Trophoblast cell (in vitro differentiated cells and primary cell): ENCODE measurements at regions not wholly inside any gene's neighbourhood (a gene's known extent, or its start where the extent isn't known, plus 50 kb on each side); places are given as distances from the start of the nearest gene placed in this dataset.

ENCODE experiments used
- DNase-seq, 2 donors: peaks; one replicate each; pipeline ENCODE4 v3.0.0-alpha.2; 2016
- H2AFZ ChIP-seq: 2 replicates; pipeline ENCODE4 v1.6.1; 2013; ENCODE audit warnings: low read length, moderate library complexity, mild to moderate bottlenecking; ENCODE audit not compliant: insufficient read depth, poor library complexity
- H2AK5ac ChIP-seq: 2 replicates; pipeline ENCODE4 v1.6.1; 2013; ENCODE audit warnings: mild to moderate bottlenecking, low read length
- H2BK120ac ChIP-seq: 2 replicates; pipeline ENCODE4 v1.6.1; 2013; ENCODE audit warnings: low read length, mild to moderate bottlenecking, moderate library complexity; ENCODE audit not compliant: insufficient read depth, poor library complexity
- H2BK12ac ChIP-seq: 2 replicates; pipeline ENCODE4 v1.6.1; 2013; ENCODE audit warnings: mild to moderate bottlenecking, low read length, moderate library complexity
- H2BK5ac ChIP-seq: 2 replicates; pipeline ENCODE4 v1.6.1; 2013; ENCODE audit warnings: low read length, low read depth, moderate library complexity, mild to moderate bottlenecking; ENCODE audit not compliant: poor library complexity
- H3K14ac ChIP-seq: 2 replicates; pipeline ENCODE4 v1.6.1; 2013; ENCODE audit warnings: mild to moderate bottlenecking, low read length
- H3K18ac ChIP-seq: 2 replicates; pipeline ENCODE4 v1.6.1; 2013; ENCODE audit warnings: mild to moderate bottlenecking, low read length
- H3K23ac ChIP-seq: 2 replicates; pipeline ENCODE4 v1.6.1; 2013; ENCODE audit warnings: low read length
- H3K27ac ChIP-seq: 2 replicates; pipeline ENCODE4 v1.5.1; 2013; ENCODE audit warnings: low read depth, mild to moderate bottlenecking, inconsistent platforms, low read length, moderate library complexity
- H3K27me3 ChIP-seq: 2 replicates; pipeline ENCODE4 v1.6.1; 2013; ENCODE audit warnings: inconsistent platforms, mild to moderate bottlenecking, low read length, moderate library complexity; ENCODE audit not compliant: insufficient read depth
- H3K36me3 ChIP-seq, 2 experiments: 1 replicate in 1 of 2; 2 replicates in 1 of 2; pipeline ENCODE4 v1.6.1; 2013; ENCODE audit warnings: low read length in 2 of 2, mild to moderate bottlenecking in 2 of 2, moderate library complexity in 1 of 2; ENCODE audit not compliant: insufficient read depth in 2 of 2, control insufficient read depth in 1 of 2
- H3K4ac ChIP-seq: 2 replicates; pipeline ENCODE4 v1.6.1; 2013; ENCODE audit warnings: low read depth, mild to moderate bottlenecking, low read length, moderate library complexity
- H3K4me1 ChIP-seq, 2 experiments: 1 replicate in 1 of 2; 2 replicates in 1 of 2; pipeline ENCODE4 v1.6.1; 2013; ENCODE audit warnings: low read length in 2 of 2, mild to moderate bottlenecking in 2 of 2, moderate library complexity in 1 of 2; ENCODE audit not compliant: insufficient read depth in 2 of 2, control insufficient read depth in 1 of 2
- H3K4me2 ChIP-seq: 2 replicates; pipeline ENCODE4 v1.6.1; 2013; ENCODE audit warnings: inconsistent platforms, mild to moderate bottlenecking, low read length, moderate library complexity
- H3K4me3 ChIP-seq: 2 replicates; pipeline ENCODE4 v1.5.1; 2013; ENCODE audit warnings: mild to moderate bottlenecking, low read depth, low read length, inconsistent platforms
- H3K79me1 ChIP-seq: one replicate; pipeline ENCODE4 v1.6.1; 2013; ENCODE audit warnings: low read length
- H3K79me2 ChIP-seq: 2 replicates; pipeline ENCODE4 v1.6.1; 2013; ENCODE audit warnings: low read length, mild to moderate bottlenecking; ENCODE audit not compliant: control insufficient read depth, insufficient read depth, poor library complexity
- H3K9ac ChIP-seq: 2 replicates; pipeline ENCODE4 v1.6.1; 2013; ENCODE audit warnings: mild to moderate bottlenecking, low read length
- H3K9me3 ChIP-seq: 2 replicates; pipeline ENCODE4 v1.6.1; 2013; ENCODE audit warnings: low read depth, mild to moderate bottlenecking, control low read depth, inconsistent platforms, low read length; ENCODE audit not compliant: insufficient read depth
- H4K12ac ChIP-seq: 2 replicates; pipeline ENCODE4 v1.6.1; 2013; ENCODE audit warnings: low read depth, mild to moderate bottlenecking, low read length, moderate library complexity
- H4K8ac ChIP-seq: 2 replicates; pipeline ENCODE4 v1.6.1; 2013; ENCODE audit warnings: low read depth, mild to moderate bottlenecking, low read length, moderate library complexity
- H4K91ac ChIP-seq: one replicate; pipeline ENCODE4 v1.6.1; 2013; ENCODE audit warnings: low read depth, mild to moderate bottlenecking, low read length, moderate library complexity
- WGBS: extraction: QIAGEN DNeasy Blood & Tissue Kit; methylation state at CpG from one replicate; pipeline ENCODE4 v1.1.7; 2013; ENCODE audit warnings: missing lambda C conversion rate; ENCODE audit not compliant: insufficient read length, insufficient coverage; ENCODE audit errors: extremely low coverage; 5-methylcytosine and 5-hydroxymethylcytosine counted together

- H3K27me3 ChIP-seq: no peaks in the 10 kb centered on the region
Observed at GRCh38 chr2:239787538-239788050, 237.5 kb downstream of the NDUFA10 start.

GRCh38 chr2:239786791-239787190 lies 238.4 kb downstream of the NDUFA10 start:
- H3K27ac ChIP-seq: no peak overlapping the region

More at GRCh38 chr2:239787538-239788050, 237.5 kb downstream of the NDUFA10 start:
- H4K8ac ChIP-seq: no peak overlapping the region
- no peak for DNase-seq
- H3K27ac ChIP-seq: no peak overlapping the region
- H4K12ac ChIP-seq: no peak overlapping the region
- H2BK12ac ChIP-seq: no peak overlapping the region
- H2AK5ac ChIP-seq: no peak overlapping the region
- no peak overlapping the region for H3K18ac ChIP-seq
- H3K4ac ChIP-seq: no peak overlapping the region
- H2BK120ac ChIP-seq: no peak overlapping the region
- no peaks in the 10 kb centered on the region for H3K79me2 ChIP-seq
- H2BK5ac ChIP-seq: no peak overlapping the region
- H3K79me1 ChIP-seq: no peaks in the 10 kb centered on the region
- no peaks in the 10 kb centered on the region for H3K4me1 ChIP-seq
- H4K91ac ChIP-seq: no peak overlapping the region
- no CpG with 5 or more reads among the region's 6 CpGs for WGBS
- H3K4me3 ChIP-seq: no peak overlapping the region
- no peak overlapping the region for H3K14ac ChIP-seq
- no peak overlapping the region for H3K23ac ChIP-seq
- no peaks in the 10 kb centered on the region for H3K36me3 ChIP-seq
- no peak overlapping the region for H3K9ac ChIP-seq
- H2AFZ ChIP-seq: no peak overlapping the region
- H3K9me3 ChIP-seq: peaks cover 2% of the 10 kb centered on the region
- no peak overlapping the region for H3K4me2 ChIP-seq

GRCh38 chr2:239781454-239781853 lies 243.7 kb downstream of the NDUFA10 start:
- Histone ChIP-seq H3K4me1 (no peaks in the 10 kb centered on the region), H2BK120ac (no peak overlapping the region), H3K27ac (no peak overlapping the region), H3K14ac (no peak overlapping the region), H3K18ac (no peak overlapping the region), H3K79me1 (no peaks in the 10 kb centered on the region), H4K12ac (no peak overlapping the region), H3K4ac (no peak overlapping the region), H3K4me3 (no peak overlapping the region), H2BK12ac (no peak overlapping the region), H2AFZ (no peak overlapping the region), H3K9me3 (peaks cover 17% of the 10 kb centered on the region), H4K91ac (no peak overlapping the region), H4K8ac (no peak overlapping the region), H3K36me3 (no peaks in the 10 kb centered on the region), H3K23ac (no peak overlapping the region), H3K4me2 (no peak overlapping the region), H3K9ac (no peak overlapping the region), H2BK5ac (no peak overlapping the region), H2AK5ac (no peak overlapping the region), H3K79me2 (no peaks in the 10 kb centered on the region), H3K27me3 (no peaks in the 10 kb centered on the region)
- no peak for DNase-seq
- no CpG with 5 or more reads among the region's 5 CpGs for WGBS

More at GRCh38 chr2:239786791-239787190, 238.4 kb downstream of the NDUFA10 start:
- Histone ChIP-seq H4K12ac (no peak overlapping the region), H3K9ac (no peak overlapping the region), H2BK120ac (no peak overlapping the region), H3K14ac (no peak overlapping the region), H3K9me3 (peaks cover 2% of the 10 kb centered on the region), H4K91ac (no peak overlapping the region), H3K79me2 (no peaks in the 10 kb centered on the region), H2AK5ac (no peak overlapping the region), H3K79me1 (no peaks in the 10 kb centered on the region), H3K18ac (no peak overlapping the region), H2AFZ (no peak overlapping the region), H3K4me2 (no peak overlapping the region), H4K8ac (no peak overlapping the region), H2BK12ac (no peak overlapping the region), H3K36me3 (no peaks in the 10 kb centered on the region), H2BK5ac (no peak overlapping the region), H3K4ac (no peak overlapping the region), H3K4me1 (no peaks in the 10 kb centered on the region), H3K27me3 (no peaks in the 10 kb centered on the region), H3K23ac (no peak overlapping the region), H3K4me3 (no peak overlapping the region)
- DNase-seq: no peak
- no CpG with 5 or more reads among the region's 2 CpGs for WGBS

- H3K27ac ChIP-seq: no peak overlapping the region
Observed at GRCh38 chr2:239780236-239780994, 244.7 kb downstream of the NDUFA10 start.

More at GRCh38 chr2:239780236-239780994, 244.7 kb downstream of the NDUFA10 start:
- no peaks in the 10 kb centered on the region for H3K79me1 ChIP-seq
- H3K9ac ChIP-seq: no peak overlapping the region
- H3K14ac ChIP-seq: no peak overlapping the region
- H3K79me2 ChIP-seq: no peaks in the 10 kb centered on the region
- no peaks in the 10 kb centered on the region for H3K4me1 ChIP-seq
- no peak overlapping the region for H2AK5ac ChIP-seq
- H4K8ac ChIP-seq: no peak overlapping the region
- H3K4ac ChIP-seq: no peak overlapping the region
- H3K18ac ChIP-seq: no peak overlapping the region
- no peak for DNase-seq
- no peak overlapping the region for H4K91ac ChIP-seq
- H2BK120ac ChIP-seq: no peak overlapping the region
- no peak overlapping the region for H3K23ac ChIP-seq
- H3K4me3 ChIP-seq: no peak overlapping the region
- no peak overlapping the region for H2BK12ac ChIP-seq
- no peaks in the 10 kb centered on the region for H3K36me3 ChIP-seq
- no CpG with 5 or more reads among the region's 19 CpGs for WGBS
- H4K12ac ChIP-seq: no peak overlapping the region
- H2BK5ac ChIP-seq: no peak overlapping the region
- peaks cover 16% of the 10 kb centered on the region for H3K9me3 ChIP-seq
- H2AFZ ChIP-seq: no peak overlapping the region
- H3K4me2 ChIP-seq: no peak overlapping the region
- H3K27me3 ChIP-seq: no peaks in the 10 kb centered on the region
